ENCODE measurements at regions not wholly inside any gene's neighbourhood (a gene's known extent, or its start where the extent isn't known, plus 50 kb on each side); places are given as distances from the start of the nearest gene placed in this dataset.
"Not testable (repeated sequence)": the region's sequence is repeated elsewhere in the genome, so short reads cannot be mapped to it uniquely, and the experiment has no call there.

- Histone ChIP-seq H4K8ac (ENCODE audit: low read depth, low read length) (no peak overlapping the region), H2BK12ac (ENCODE audit: low read length) (no peak overlapping the region), H3K27ac (ENCODE audit: low read depth, low read length) (no peak overlapping the region), H3K18ac (ENCODE audit: low read length) (no peak overlapping the region), H3K23ac (ENCODE audit: low read length) (no peak overlapping the region), H3K79me1 (ENCODE audit: low read length) (no peaks in the 10 kb centered on the region), H2BK120ac (ENCODE audit: insufficient read depth, low read length, poor library complexity) (no peak overlapping the region), H3K4me3 (ENCODE audit: low read depth, low read length) (no peak overlapping the region), H3K4me2 (ENCODE audit: low read length) (no peak overlapping the region), H3K27me3 (ENCODE audit: insufficient read depth, low read length) (no peaks in the 10 kb centered on the region), H3K4me1 (ENCODE audit: control insufficient read depth in 1 of 2, insufficient read depth in 2 of 2, low read length in 2 of 2) (no peaks in the 10 kb centered on the region), H3K9me3 (ENCODE audit: insufficient read depth, low read depth, low read length) (no peaks in the 10 kb centered on the region), H2AFZ (ENCODE audit: insufficient read depth, low read length, poor library complexity) (no peak overlapping the region), H2BK5ac (ENCODE audit: low read depth, low read length, poor library complexity) (no peak overlapping the region), H3K14ac (ENCODE audit: low read length) (no peak overlapping the region), H2AK5ac (ENCODE audit: low read length) (no peak overlapping the region), H3K9ac (ENCODE audit: low read length) (no peak overlapping the region), H3K79me2 (ENCODE audit: control insufficient read depth, insufficient read depth, low read length, poor library complexity) (no peaks in the 10 kb centered on the region), H3K4ac (ENCODE audit: low read depth, low read length) (no peak overlapping the region), H4K12ac (ENCODE audit: low read depth, low read length) (no peak overlapping the region), H3K36me3 (ENCODE audit: control insufficient read depth in 1 of 2, insufficient read depth in 2 of 2, low read length in 2 of 2) (no peaks in the 10 kb centered on the region), H4K91ac (ENCODE audit: low read depth, low read length) (no peak overlapping the region)
- WGBS (ENCODE audit: extremely low coverage, insufficient coverage, insufficient read length) = no CpG with 5 or more reads among the region's 1 CpG
- DNase-seq = peak in 1 of 2 donors; percentile 6
Measured at GRCh38 chr4:63085091-63085490, 1324.2 kb downstream of the TECRL start.

- no peak overlapping the region for H3K4me2 ChIP-seq (ENCODE audit: low read length)
- H3K18ac ChIP-seq (ENCODE audit: low read length) = no peak overlapping the region
- no peak overlapping the region for H2BK120ac ChIP-seq (ENCODE audit: insufficient read depth, low read length, poor library complexity)
Measured at GRCh38 chr4:63080934-63081333, 1328.3 kb downstream of the TECRL start.

GRCh38 chr4:63063760-63064159 lies 1345.5 kb downstream of the TECRL start:
- DNase-seq = no peak
- Histone ChIP-seq H2BK12ac (ENCODE audit: low read length) (no peak overlapping the region), H3K4me1 (ENCODE audit: control insufficient read depth in 1 of 2, insufficient read depth in 2 of 2, low read length in 2 of 2) (no peaks in the 10 kb centered on the region), H3K36me3 (ENCODE audit: control insufficient read depth in 1 of 2, insufficient read depth in 2 of 2, low read length in 2 of 2) (no peaks in the 10 kb centered on the region), H2AFZ (ENCODE audit: insufficient read depth, low read length, poor library complexity) (no peak overlapping the region), H2BK5ac (ENCODE audit: low read depth, low read length, poor library complexity) (no peak overlapping the region), H4K12ac (ENCODE audit: low read depth, low read length) (no peak overlapping the region), H3K9ac (ENCODE audit: low read length) (no peak overlapping the region), H2BK120ac (ENCODE audit: insufficient read depth, low read length, poor library complexity) (no peak overlapping the region), H3K4ac (ENCODE audit: low read depth, low read length) (no peak overlapping the region), H3K18ac (ENCODE audit: low read length) (no peak overlapping the region), H3K23ac (ENCODE audit: low read length) (no peak overlapping the region), H3K79me2 (ENCODE audit: control insufficient read depth, insufficient read depth, low read length, poor library complexity) (no peaks in the 10 kb centered on the region), H2AK5ac (ENCODE audit: low read length) (no peak overlapping the region), H3K79me1 (ENCODE audit: low read length) (no peaks in the 10 kb centered on the region), H3K4me3 (ENCODE audit: low read depth, low read length) (no peak overlapping the region), H3K14ac (ENCODE audit: low read length) (no peak overlapping the region), H3K9me3 (ENCODE audit: insufficient read depth, low read depth, low read length) (no peaks in the 10 kb centered on the region), H3K27ac (ENCODE audit: low read depth, low read length) (no peak overlapping the region), H3K4me2 (ENCODE audit: low read length) (no peak overlapping the region), H4K91ac (ENCODE audit: low read depth, low read length) (no peak overlapping the region), H4K8ac (ENCODE audit: low read depth, low read length) (no peak overlapping the region), H3K27me3 (ENCODE audit: insufficient read depth, low read length) (no peaks in the 10 kb centered on the region)
- WGBS (ENCODE audit: extremely low coverage, insufficient coverage, insufficient read length) = no CpG with 5 or more reads among the region's 4 CpGs

More at GRCh38 chr4:63080934-63081333, 1328.3 kb downstream of the TECRL start:
- H2BK5ac ChIP-seq (ENCODE audit: low read depth, low read length, poor library complexity) = no peak overlapping the region
- H3K23ac ChIP-seq (ENCODE audit: low read length) = no peak overlapping the region
- H3K4me3 ChIP-seq (ENCODE audit: low read depth, low read length) = no peak overlapping the region
- DNase-seq = no peak
- no peak overlapping the region for H3K9ac ChIP-seq (ENCODE audit: low read length)
- H4K12ac ChIP-seq (ENCODE audit: low read depth, low read length) = peak overlapping the region; percentile 54
- H4K8ac ChIP-seq (ENCODE audit: low read depth, low read length) = no peak overlapping the region
- H3K14ac ChIP-seq (ENCODE audit: low read length) = no peak overlapping the region
- no peak overlapping the region for H3K27ac ChIP-seq (ENCODE audit: low read depth, low read length)
- H2AFZ ChIP-seq (ENCODE audit: insufficient read depth, low read length, poor library complexity) = no peak overlapping the region
- H2BK12ac ChIP-seq (ENCODE audit: low read length) = no peak overlapping the region
- H3K36me3 ChIP-seq (ENCODE audit: control insufficient read depth in 1 of 2, insufficient read depth in 2 of 2, low read length in 2 of 2) = no peaks in the 10 kb centered on the region
- H3K27me3 ChIP-seq (ENCODE audit: insufficient read depth, low read length) = no peaks in the 10 kb centered on the region
- H4K91ac ChIP-seq (ENCODE audit: low read depth, low read length) = no peak overlapping the region
- H2AK5ac ChIP-seq (ENCODE audit: low read length) = no peak overlapping the region
- H3K4ac ChIP-seq (ENCODE audit: low read depth, low read length) = no peak overlapping the region
- H3K4me1 ChIP-seq (ENCODE audit: control insufficient read depth in 1 of 2, insufficient read depth in 2 of 2, low read length in 2 of 2) = no peaks in the 10 kb centered on the region
- WGBS (ENCODE audit: extremely low coverage, insufficient coverage, insufficient read length) = no CpG with 5 or more reads among the region's 1 CpG
- H3K9me3 ChIP-seq (ENCODE audit: insufficient read depth, low read depth, low read length) = peaks cover 7% of the 10 kb centered on the region
- H3K79me2 ChIP-seq (ENCODE audit: control insufficient read depth, insufficient read depth, low read length, poor library complexity) = no peaks in the 10 kb centered on the region
- H3K79me1 ChIP-seq (ENCODE audit: low read length) = no peaks in the 10 kb centered on the region

- not testable (repeated sequence) for H3K9ac ChIP-seq (ENCODE audit: low read length); H3K4me3 ChIP-seq (ENCODE audit: low read depth, low read length); H2AK5ac ChIP-seq (ENCODE audit: low read length); H3K9me3 ChIP-seq (ENCODE audit: insufficient read depth, low read depth, low read length); H3K4ac ChIP-seq (ENCODE audit: low read depth, low read length); H3K23ac ChIP-seq (ENCODE audit: low read length); H4K8ac ChIP-seq (ENCODE audit: low read depth, low read length); H4K12ac ChIP-seq (ENCODE audit: low read depth, low read length); H3K36me3 ChIP-seq (ENCODE audit: control insufficient read depth in 1 of 2, insufficient read depth in 2 of 2, low read length in 2 of 2); H2BK12ac ChIP-seq (ENCODE audit: low read length); DNase-seq; H3K4me2 ChIP-seq (ENCODE audit: low read length); H2BK120ac ChIP-seq (ENCODE audit: insufficient read depth, low read length, poor library complexity); H2AFZ ChIP-seq (ENCODE audit: insufficient read depth, low read length, poor library complexity); H4K91ac ChIP-seq (ENCODE audit: low read depth, low read length); H3K27ac ChIP-seq (ENCODE audit: low read depth, low read length); H3K4me1 ChIP-seq (ENCODE audit: control insufficient read depth in 1 of 2, insufficient read depth in 2 of 2, low read length in 2 of 2); H3K14ac ChIP-seq (ENCODE audit: low read length); H3K18ac ChIP-seq (ENCODE audit: low read length); H2BK5ac ChIP-seq (ENCODE audit: low read depth, low read length, poor library complexity); H3K79me1 ChIP-seq (ENCODE audit: low read length); H3K79me2 ChIP-seq (ENCODE audit: control insufficient read depth, insufficient read depth, low read length, poor library complexity); H3K27me3 ChIP-seq (ENCODE audit: insufficient read depth, low read length)
- no CpG with 5 or more reads among the region's 3 CpGs for WGBS (ENCODE audit: extremely low coverage, insufficient coverage, insufficient read length)
Measured at GRCh38 chr4:63062891-63063290, 1346.4 kb downstream of the TECRL start.

Measured in trophoblast cell (in vitro differentiated cells and primary cell).